22Rv1 (cell line): ENCODE measurements at regions not wholly inside any gene's neighbourhood (a gene's known extent, or its start where the extent isn't known, plus 50 kb on each side); places are given as distances from the start of the nearest gene placed in this dataset.

Source experiments
- CTCF ChIP-seq: fragments of 450-650 bp; IDR thresholded peaks from 2 replicates; pipeline ENCODE4 v1.5.1; 2017; ENCODE audit warnings: mild to moderate bottlenecking
- ZFX ChIP-seq: fragments of 450-650 bp; IDR thresholded peaks from 2 replicates; pipeline ENCODE4 v1.6.1; 2017; ENCODE audit warnings: antibody characterized with exemption, borderline replicate concordance

GRCh38 chr4:63644396-63644795 is 764.9 kb downstream of the TECRL start:
- TF ChIP-seq CTCF = no peak
- no peak for TF ChIP-seq ZFX
